OCI-LY1 (cell line): ENCODE measurements at regions not wholly inside any gene's neighbourhood (a gene's known extent, or its start where the extent isn't known, plus 50 kb on each side); places are given as distances from the start of the nearest gene placed in this dataset.

Source experiments
- H2AFZ ChIP-seq: fragments of 200-600 bp; sonication (generic), shearing (Covaris generic); 2 replicates; pipeline ENCODE4 v1.6.0; 2014; ENCODE audit warnings: antibody characterized with exemption, mild to moderate bottlenecking, low read length
- H3F3A ChIP-seq: fragments of 200-600 bp; sonication (generic), shearing (Covaris generic); 2 replicates; pipeline ENCODE4 v1.6.0; 2014; ENCODE audit warnings: mild to moderate bottlenecking, antibody characterized with exemption, low read length, moderate library complexity; ENCODE audit not compliant: insufficient read depth
- H3K27ac ChIP-seq: fragments of 200-600 bp; sonication (generic); 2 replicates; pipeline ENCODE4 v1.5.1; 2014; ENCODE audit warnings: low read length, mixed run types, mild to moderate bottlenecking, low read depth; ENCODE audit not compliant: poor library complexity, severe bottlenecking
- H3K27me3 ChIP-seq: fragments of 200-600 bp; sonication (generic); 2 replicates; pipeline ENCODE4 v1.6.0; 2014; ENCODE audit warnings: antibody characterized with exemption, mild to moderate bottlenecking, low read length, moderate library complexity; ENCODE audit not compliant: insufficient read depth
- H3K36me3 ChIP-seq: fragments of 200-600 bp; sonication (generic); 2 replicates; pipeline ENCODE4 v1.6.1; 2014; ENCODE audit warnings: mild to moderate bottlenecking, antibody characterized with exemption, low read length, moderate library complexity, mixed read lengths; ENCODE audit not compliant: insufficient read depth
- H3K4me1 ChIP-seq: fragments of 200-600 bp; sonication (generic); 2 replicates; pipeline ENCODE4 v1.5.1; 2014; ENCODE audit warnings: mild to moderate bottlenecking, low read length, moderate library complexity; ENCODE audit not compliant: insufficient read depth, severe bottlenecking
- H3K4me2 ChIP-seq: fragments of 200-600 bp; sonication (generic), shearing (Covaris generic); 2 replicates; pipeline ENCODE4 v1.6.1; 2014; ENCODE audit warnings: low read length
- H3K4me3 ChIP-seq: fragments of 200-600 bp; sonication (generic); 2 replicates; pipeline ENCODE4 v1.5.1; 2014; ENCODE audit warnings: low read length, low read depth, mild to moderate bottlenecking, mixed read lengths; ENCODE audit not compliant: poor library complexity, severe bottlenecking
- H3K79me2 ChIP-seq: fragments of 200-600 bp; shearing (Covaris generic); 2 replicates; pipeline ENCODE4 v1.6.1; 2016; ENCODE audit warnings: mixed run types, low read length, mixed read lengths; ENCODE audit not compliant: insufficient read depth
- H3K9ac ChIP-seq: fragments of 200-600 bp; sonication (generic), shearing (Covaris generic); 2 replicates; pipeline ENCODE4 v1.6.1; 2014; ENCODE audit warnings: mild to moderate bottlenecking, low read length, mixed read lengths
- H3K9me2 ChIP-seq: fragments of 200-600 bp; sonication (generic), shearing (Covaris generic); 2 replicates; pipeline ENCODE4 v1.6.1; 2014; ENCODE audit warnings: low read depth, mild to moderate bottlenecking, low read length, mixed read lengths
- H3K9me3 ChIP-seq: fragments of 200-600 bp; shearing (Covaris generic); 2 replicates; pipeline ENCODE4 v1.6.1; 2014; ENCODE audit warnings: low read length, mixed read lengths
- H4K20me1 ChIP-seq: fragments of 200-600 bp; sonication (generic), shearing (Covaris generic); 2 replicates; pipeline ENCODE4 v1.6.0; 2016; ENCODE audit warnings: mild to moderate bottlenecking, low read length; ENCODE audit not compliant: insufficient read depth
- EZH2 ChIP-seq: fragments of 200-600 bp; sonication (generic), shearing (Covaris generic); IDR thresholded peaks from 2 replicates; pipeline ENCODE4 v1.8.0; 2017; ENCODE audit warnings: borderline replicate concordance, mixed run types, mild to moderate bottlenecking, antibody characterized with exemption, low read length, moderate library complexity, mixed read lengths
- TF ChIP-seq, protein P1 (sequence below): fragments of 200-600 bp; sonication (generic), shearing (Covaris generic); IDR thresholded peaks from 2 replicates; pipeline ENCODE4 v1.5.1; 2017; ENCODE audit warnings: mild to moderate bottlenecking, antibody characterized with exemption, low read length, moderate library complexity, mixed read lengths

- H3K79me2 ChIP-seq = no peaks in the 10 kb centered on the region
- no peak overlapping the region for H3K4me3 ChIP-seq
- H3K36me3 ChIP-seq = no peaks in the 10 kb centered on the region
- no peak overlapping the region for H2AFZ ChIP-seq
- H3K9ac ChIP-seq = no peak overlapping the region
- no peaks in the 10 kb centered on the region for H3K27me3 ChIP-seq
- no peaks in the 10 kb centered on the region for H3F3A ChIP-seq
- no peaks in the 10 kb centered on the region for H3K4me1 ChIP-seq
- TF ChIP-seq, protein P1, sequence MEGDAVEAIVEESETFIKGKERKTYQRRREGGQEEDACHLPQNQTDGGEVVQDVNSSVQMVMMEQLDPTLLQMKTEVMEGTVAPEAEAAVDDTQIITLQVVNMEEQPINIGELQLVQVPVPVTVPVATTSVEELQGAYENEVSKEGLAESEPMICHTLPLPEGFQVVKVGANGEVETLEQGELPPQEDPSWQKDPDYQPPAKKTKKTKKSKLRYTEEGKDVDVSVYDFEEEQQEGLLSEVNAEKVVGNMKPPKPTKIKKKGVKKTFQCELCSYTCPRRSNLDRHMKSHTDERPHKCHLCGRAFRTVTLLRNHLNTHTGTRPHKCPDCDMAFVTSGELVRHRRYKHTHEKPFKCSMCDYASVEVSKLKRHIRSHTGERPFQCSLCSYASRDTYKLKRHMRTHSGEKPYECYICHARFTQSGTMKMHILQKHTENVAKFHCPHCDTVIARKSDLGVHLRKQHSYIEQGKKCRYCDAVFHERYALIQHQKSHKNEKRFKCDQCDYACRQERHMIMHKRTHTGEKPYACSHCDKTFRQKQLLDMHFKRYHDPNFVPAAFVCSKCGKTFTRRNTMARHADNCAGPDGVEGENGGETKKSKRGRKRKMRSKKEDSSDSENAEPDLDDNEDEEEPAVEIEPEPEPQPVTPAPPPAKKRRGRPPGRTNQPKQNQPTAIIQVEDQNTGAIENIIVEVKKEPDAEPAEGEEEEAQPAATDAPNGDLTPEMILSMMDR = no peak
- TF ChIP-seq EZH2 = no peak
- H3K9me2 ChIP-seq = no peaks in the 10 kb centered on the region
- H4K20me1 ChIP-seq = no peaks in the 10 kb centered on the region
- H3K4me2 ChIP-seq = no peak overlapping the region
- H3K9me3 ChIP-seq = no peaks in the 10 kb centered on the region
- no peak overlapping the region for H3K27ac ChIP-seq
Observed at GRCh38 chr2:21887881-21888280, 764.1 kb downstream of the TDRD15 start.

DNA sequence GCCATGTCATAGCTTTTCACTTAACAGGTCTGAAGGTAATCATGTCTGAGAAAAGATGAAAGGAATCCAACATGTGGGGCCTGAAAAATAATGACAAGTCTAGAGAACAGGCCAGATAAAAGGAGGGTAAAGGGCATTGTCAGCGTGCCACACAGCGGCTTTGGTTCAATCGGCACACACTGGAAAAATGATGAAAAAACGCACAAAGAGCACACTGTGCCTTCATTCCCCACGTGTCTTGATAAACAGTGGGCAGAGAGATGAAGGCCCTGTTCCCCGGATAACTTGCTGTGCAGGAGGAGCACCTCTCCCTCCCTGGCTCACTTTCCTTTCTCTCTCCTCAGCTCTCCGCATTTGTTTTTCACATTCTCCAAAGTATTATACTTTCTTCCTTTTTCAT lies 766.3 kb downstream of the TDRD15 start:
- H3K27me3 ChIP-seq = no peaks in the 10 kb centered on the region
- H3K79me2 ChIP-seq = no peaks in the 10 kb centered on the region
- H3K9ac ChIP-seq = no peak overlapping the region
- H3K36me3 ChIP-seq = no peaks in the 10 kb centered on the region
- H4K20me1 ChIP-seq = no peaks in the 10 kb centered on the region
- H3K4me3 ChIP-seq = no peak overlapping the region
- H3F3A ChIP-seq = no peaks in the 10 kb centered on the region
- no peaks in the 10 kb centered on the region for H3K4me1 ChIP-seq
- H3K27ac ChIP-seq = no peak overlapping the region
- TF ChIP-seq EZH2 = no peak
- TF ChIP-seq, protein P1 = no peak
- no peaks in the 10 kb centered on the region for H3K9me2 ChIP-seq
- no peaks in the 10 kb centered on the region for H3K9me3 ChIP-seq
- H2AFZ ChIP-seq = no peak overlapping the region
- H3K4me2 ChIP-seq = no peak overlapping the region

DNA sequence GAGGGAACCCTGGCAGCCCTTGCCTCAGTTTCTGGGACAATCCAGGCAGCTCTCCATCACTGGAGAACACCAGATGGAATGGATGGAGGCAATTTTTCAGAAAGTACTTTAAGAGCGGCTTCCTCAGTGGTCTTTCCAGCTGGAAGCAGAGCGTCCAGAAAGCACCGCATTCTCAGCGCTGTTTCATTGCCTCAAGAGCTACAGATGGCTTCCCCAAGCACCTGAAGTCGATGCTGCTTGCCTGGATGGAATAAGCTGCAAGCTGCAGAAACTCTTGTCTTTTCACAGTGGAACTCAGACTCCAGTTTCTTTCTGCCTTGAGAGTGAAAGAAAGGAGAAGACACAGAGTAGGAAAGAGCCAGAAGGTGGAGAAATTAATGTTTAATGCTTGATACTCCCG lies 766.9 kb downstream of the TDRD15 start:
- Histone ChIP-seq H3K27ac (no peak overlapping the region), H2AFZ (no peak overlapping the region), H3K4me1 (no peaks in the 10 kb centered on the region), H3K27me3 (no peaks in the 10 kb centered on the region), H3K9me3 (no peaks in the 10 kb centered on the region), H3K4me2 (no peak overlapping the region), H3K4me3 (no peak overlapping the region), H3K9ac (no peak overlapping the region), H4K20me1 (no peaks in the 10 kb centered on the region), H3K9me2 (no peaks in the 10 kb centered on the region), H3K36me3 (no peaks in the 10 kb centered on the region), H3K79me2 (no peaks in the 10 kb centered on the region), H3F3A (no peaks in the 10 kb centered on the region)
- no peak for TF ChIP-seq EZH2
- TF ChIP-seq, protein P1 = no peak
